B cell (primary cell): ENCODE measurements at regions not wholly inside any gene's neighbourhood (a gene's known extent, or its start where the extent isn't known, plus 50 kb on each side); places are given as distances from the start of the nearest gene placed in this dataset.

Source experiments
- CTCF ChIP-seq: fragments of 200-600 bp; IDR thresholded peaks from one replicate; pipeline ENCODE4 v1.8.0; 2022; ENCODE audit warnings: antibody characterized with exemption, mild to moderate bottlenecking
- EZH2 ChIP-seq: IDR thresholded peaks from 2 replicates; pipeline ENCODE4 v1.6.1; 2012; ENCODE audit warnings: borderline replicate concordance, low read depth, mild to moderate bottlenecking, moderate library complexity, low read length; ENCODE audit not compliant: insufficient read depth, poor library complexity, severe bottlenecking

GRCh38 chr14:94942601-94943000, 172.7 kb upstream of the GSC start:
- TF ChIP-seq CTCF (no peak), EZH2 (no peak)
